Fibroblast of the aortic adventitia (primary cell): ENCODE measurements at regions not wholly inside any gene's neighbourhood (a gene's known extent, or its start where the extent isn't known, plus 50 kb on each side); places are given as distances from the start of the nearest gene placed in this dataset.

Source experiments
- DNase-seq: peaks from one replicate; pipeline ENCODE4 v3.0.0-alpha.2; 2010; ENCODE audit warnings: low read depth
- H3K4me3 ChIP-seq: 2 replicates; pipeline ENCODE4 v1.5.1; 2011; ENCODE audit warnings: low read depth, mild to moderate bottlenecking, control low read depth, low read length, moderate library complexity
- TF ChIP-seq, protein P1 (sequence below): IDR thresholded peaks from 2 replicates; pipeline ENCODE4 v1.5.1; 2011; ENCODE audit warnings: mild to moderate bottlenecking, low read length, control low read depth, inconsistent platforms; ENCODE audit not compliant: insufficient read depth

DNA sequence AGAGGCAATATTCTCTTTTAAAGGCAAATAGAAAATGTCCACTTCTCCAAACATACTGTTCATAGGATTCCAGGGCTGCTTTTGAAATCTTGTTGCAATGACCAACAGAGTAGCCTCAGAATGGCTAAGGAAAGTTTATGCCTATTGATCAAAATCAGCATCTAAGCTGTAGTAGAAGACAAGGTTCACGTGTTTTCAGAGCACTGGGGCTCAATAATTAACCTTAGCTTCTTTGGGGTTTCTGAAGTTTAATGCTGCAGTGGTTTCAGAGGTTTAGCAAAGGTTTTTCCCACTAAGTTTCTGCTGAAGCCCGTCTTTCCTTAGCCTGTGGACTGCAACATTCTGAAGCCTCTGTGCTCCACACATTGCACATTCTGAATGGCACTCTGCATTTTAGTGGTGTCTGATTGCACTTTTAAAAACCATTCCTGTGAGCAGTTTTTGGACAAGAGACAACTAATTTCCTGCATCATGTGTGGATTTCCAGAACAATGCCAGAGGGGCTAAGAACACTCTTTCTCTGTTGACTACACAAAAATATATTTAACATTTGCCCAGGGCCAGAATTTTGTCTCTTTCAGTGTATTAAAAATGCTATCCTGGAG lies 342.5 kb downstream of the PTEN start:
- DNase-seq, result peak; percentile 32
- H3K4me3 ChIP-seq, result no peak overlapping the region
- TF ChIP-seq, protein P1, sequence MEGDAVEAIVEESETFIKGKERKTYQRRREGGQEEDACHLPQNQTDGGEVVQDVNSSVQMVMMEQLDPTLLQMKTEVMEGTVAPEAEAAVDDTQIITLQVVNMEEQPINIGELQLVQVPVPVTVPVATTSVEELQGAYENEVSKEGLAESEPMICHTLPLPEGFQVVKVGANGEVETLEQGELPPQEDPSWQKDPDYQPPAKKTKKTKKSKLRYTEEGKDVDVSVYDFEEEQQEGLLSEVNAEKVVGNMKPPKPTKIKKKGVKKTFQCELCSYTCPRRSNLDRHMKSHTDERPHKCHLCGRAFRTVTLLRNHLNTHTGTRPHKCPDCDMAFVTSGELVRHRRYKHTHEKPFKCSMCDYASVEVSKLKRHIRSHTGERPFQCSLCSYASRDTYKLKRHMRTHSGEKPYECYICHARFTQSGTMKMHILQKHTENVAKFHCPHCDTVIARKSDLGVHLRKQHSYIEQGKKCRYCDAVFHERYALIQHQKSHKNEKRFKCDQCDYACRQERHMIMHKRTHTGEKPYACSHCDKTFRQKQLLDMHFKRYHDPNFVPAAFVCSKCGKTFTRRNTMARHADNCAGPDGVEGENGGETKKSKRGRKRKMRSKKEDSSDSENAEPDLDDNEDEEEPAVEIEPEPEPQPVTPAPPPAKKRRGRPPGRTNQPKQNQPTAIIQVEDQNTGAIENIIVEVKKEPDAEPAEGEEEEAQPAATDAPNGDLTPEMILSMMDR, result no peak

DNA sequence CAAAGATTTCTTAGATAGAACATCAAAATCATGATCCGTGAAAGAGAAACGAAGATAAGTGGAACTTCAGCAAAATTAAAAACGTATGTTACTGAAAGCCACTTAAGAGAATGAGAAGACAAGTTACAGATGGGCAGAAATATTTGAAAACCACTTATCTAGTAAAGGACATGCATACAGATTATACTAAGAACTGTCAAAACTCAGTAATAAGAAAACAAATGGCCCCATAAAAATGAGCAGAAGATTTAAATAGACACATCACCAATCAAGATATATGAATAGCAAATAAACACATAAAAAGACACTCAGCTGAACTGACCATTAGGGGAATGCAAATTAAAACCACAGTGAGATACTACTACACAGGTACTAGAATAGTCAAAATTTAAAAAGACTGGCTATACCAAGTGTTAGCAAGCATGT lies 343.7 kb downstream of the PTEN start:
- DNase-seq, result no peak

DNA sequence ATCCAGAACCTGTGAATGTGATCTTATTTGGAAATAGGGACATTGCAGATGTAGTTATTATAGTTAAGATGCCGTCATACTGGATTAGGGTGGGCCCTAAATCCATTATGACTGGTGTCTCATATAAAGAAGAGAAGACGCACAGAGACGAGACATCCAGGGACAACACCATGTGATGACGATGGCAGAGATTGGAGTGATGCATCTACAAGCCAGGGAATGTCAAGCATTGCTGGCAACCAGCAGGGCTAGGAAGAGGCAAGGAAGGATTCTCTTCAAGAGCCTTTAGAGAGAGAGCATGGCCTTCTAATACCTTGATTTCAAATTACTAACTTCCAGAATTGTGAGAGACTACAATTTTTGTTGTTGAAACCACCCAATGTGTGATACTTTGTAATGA lies 345.8 kb downstream of the PTEN start:
- no peak overlapping the region for H3K4me3 ChIP-seq
- TF ChIP-seq, protein P1, result no peak
- no peak for DNase-seq

More for the DNA sequence above, 343.7 kb downstream of the PTEN start:
- H3K4me3 ChIP-seq, result no peak overlapping the region
- TF ChIP-seq, protein P1, result no peak

DNA sequence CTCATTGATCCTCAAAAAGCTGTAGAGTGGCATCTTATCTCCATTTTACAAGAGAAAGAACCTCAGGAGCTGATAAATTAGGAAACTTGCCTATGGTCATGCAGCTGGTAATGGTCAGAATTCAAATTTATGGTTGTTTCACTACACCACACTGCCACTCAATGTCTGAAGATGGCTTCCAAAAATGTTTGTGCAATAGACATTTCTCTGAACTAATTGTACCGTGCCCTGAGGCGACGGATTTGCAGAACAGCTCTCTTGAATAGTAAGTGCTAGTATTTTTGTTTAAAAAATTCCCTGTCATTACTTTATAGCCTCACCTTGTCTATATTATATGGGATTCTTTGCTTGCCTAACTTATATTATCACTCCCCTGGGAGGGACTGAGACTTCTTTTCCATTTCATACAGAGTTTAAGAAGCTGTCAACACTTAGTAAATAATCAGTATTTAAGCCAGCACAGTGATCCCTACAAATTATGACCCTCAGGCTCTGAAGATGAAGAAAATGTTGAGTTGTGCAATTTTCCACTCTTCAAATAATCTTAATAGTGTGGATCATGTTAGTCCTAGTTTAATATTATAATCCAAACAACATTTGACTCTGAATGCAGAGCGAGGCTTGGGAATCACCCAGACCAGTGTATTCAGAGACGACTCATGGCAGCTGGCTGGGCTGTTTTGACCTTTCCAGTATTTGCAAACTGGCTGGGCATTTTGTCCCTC lies 346.6 kb downstream of the PTEN start:
- DNase-seq, result peak; percentile 65
- no peak overlapping the region for H3K4me3 ChIP-seq
- TF ChIP-seq, protein P1, result no peak

DNA sequence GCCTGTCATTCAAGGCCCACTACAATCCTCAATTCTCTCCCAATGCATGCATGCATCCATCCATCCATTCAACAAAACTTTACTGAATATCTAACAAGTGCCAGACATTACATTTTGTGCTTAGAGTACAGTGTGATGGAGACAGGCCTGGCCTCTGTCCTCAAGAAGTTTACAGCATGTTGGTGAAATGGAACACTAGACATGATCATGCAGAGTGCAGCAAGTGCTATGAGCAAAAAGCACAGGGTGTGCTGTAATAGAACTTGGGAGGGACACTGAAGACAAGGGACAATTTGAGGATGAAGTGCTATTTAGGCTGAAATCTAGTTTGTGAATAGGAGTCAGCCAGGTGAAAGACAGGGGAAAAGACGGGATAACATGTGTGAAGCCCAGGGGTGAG lies 347.8 kb downstream of the PTEN start:
- no peak overlapping the region for H3K4me3 ChIP-seq
- DNase-seq, result no peak
- TF ChIP-seq, protein P1, result no peak

DNA sequence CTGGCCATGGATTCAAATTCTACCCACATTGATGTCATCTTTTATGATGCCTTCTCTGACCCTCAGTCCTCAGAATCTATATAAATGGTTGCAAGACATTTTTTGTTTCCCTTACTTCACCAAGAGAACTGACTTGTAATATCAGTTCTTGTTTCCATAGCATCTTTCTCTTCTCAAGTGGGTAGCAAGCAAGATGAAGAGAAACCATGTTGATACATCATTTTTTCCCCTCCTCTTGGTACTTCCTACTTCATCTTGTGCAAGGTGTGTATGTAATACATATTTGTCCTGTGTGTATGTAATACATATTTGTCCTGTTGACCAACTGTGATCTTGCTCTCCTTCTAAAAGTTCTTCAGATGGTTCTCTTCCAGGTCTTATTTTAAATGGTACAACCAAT lies 348.6 kb downstream of the PTEN start:
- DNase-seq, result no peak
- TF ChIP-seq, protein P1, result no peak
- no peak overlapping the region for H3K4me3 ChIP-seq

DNA sequence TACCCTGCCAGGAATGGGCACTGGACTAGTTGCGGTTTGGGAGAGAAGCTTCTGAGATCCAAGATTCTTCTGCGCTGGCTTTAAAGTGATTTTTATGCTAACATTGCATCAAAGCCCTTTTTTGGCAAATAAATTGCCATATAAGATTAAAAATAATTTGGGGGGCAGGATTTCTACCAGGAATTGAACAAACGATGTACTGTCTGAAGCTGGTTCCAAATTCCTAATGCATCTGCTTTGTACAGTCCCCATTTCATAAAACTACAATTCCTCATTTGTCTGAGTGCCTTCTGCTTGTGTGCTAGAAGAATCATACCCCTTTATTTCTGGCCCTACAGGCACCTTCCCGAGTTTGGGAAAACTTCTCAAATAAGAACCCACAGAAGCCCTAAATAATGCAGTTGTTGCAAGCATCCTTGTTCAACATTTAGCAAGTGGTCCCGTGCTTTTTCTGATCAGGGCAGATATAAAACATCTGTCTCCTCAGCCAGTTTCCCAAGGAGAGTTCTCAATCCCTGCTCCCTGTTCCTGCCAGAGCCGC lies 349.7 kb downstream of the PTEN start:
- TF ChIP-seq, protein P1, result no peak
- DNase-seq, result no peak
- H3K4me3 ChIP-seq, result no peak overlapping the region
